GM18951 (cell line): ENCODE measurements at regions not wholly inside any gene's neighbourhood (a gene's known extent, or its start where the extent isn't known, plus 50 kb on each side); places are given as distances from the start of the nearest gene placed in this dataset.
"Not testable (repeated sequence)": the region's sequence is repeated elsewhere in the genome, so short reads cannot be mapped to it uniquely, and the experiment has no call there.

Experiments used
- POLR2A ChIP-seq: IDR thresholded peaks from 4 replicates; pipeline ENCODE4 v1.6.1; 2011; ENCODE audit warnings: mild to moderate bottlenecking; ENCODE audit not compliant: insufficient read length, insufficient read depth; ENCODE audit errors: extremely low read depth
- in situ Hi-C: fragments of 300-500 bp; cut with MboI; formaldehyde crosslinking; loops from one replicate; pipeline ENCODE4 v1.12.0; 2022; ENCODE audit warnings: low sequenced_read_pairs, mixed read lengths, inconsistent platforms; ENCODE audit not compliant: unreplicated experiment

DNA sequence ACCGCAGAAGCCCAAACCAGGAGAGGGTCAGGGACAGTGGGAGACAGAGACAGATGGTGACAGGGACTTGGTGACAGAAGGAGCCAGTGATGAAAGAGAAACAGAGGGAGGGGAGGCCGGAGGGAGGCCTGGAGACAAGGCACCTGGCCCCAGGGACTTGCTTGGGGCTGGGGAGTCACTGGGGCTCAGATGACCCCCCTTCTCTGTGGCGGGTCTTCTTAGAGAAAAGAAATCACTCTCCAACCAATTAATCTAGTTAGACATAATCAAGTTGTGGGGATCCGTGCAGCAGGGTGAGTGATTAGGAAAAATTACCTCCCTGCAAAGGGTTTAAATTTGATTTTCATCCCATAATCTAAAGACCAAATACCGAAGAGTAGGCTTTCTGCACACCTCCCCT, 519.8 kb downstream of the PTPRU start:
- no peak for TF ChIP-seq POLR2A
- in situ Hi-C loops = no loop called here

DNA sequence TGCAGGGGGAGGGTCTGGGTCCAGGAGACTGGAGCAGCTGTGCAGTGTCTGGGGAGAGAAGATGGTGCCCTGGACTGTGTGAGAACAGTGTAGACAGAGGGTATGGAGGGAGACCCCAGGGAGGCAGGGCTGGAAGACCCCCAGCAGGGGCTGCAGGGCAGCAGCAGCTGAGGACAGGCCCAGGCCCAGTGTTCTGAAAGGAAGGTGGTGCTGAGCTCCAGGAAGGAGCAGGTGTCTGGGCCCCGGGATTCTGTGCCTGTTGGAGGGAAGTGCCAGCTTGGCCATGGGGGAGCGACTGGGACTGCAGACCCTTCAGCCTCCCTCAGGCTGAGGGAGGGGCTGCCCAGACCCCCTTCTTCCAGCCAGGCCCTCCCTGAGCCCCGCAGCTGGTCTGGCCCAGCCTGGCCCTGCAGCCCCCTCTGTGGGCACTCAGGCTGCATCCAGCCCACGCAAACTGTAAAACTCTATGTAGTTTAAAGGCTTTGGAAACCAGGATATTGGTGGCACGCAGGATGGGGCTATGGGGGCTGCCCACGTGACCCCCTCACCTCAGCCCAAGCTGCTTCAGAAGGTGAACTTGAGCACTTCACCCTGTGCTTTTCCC, 519.2 kb downstream of the PTPRU start:
- in situ Hi-C loops = not testable (repeated sequence)

DNA sequence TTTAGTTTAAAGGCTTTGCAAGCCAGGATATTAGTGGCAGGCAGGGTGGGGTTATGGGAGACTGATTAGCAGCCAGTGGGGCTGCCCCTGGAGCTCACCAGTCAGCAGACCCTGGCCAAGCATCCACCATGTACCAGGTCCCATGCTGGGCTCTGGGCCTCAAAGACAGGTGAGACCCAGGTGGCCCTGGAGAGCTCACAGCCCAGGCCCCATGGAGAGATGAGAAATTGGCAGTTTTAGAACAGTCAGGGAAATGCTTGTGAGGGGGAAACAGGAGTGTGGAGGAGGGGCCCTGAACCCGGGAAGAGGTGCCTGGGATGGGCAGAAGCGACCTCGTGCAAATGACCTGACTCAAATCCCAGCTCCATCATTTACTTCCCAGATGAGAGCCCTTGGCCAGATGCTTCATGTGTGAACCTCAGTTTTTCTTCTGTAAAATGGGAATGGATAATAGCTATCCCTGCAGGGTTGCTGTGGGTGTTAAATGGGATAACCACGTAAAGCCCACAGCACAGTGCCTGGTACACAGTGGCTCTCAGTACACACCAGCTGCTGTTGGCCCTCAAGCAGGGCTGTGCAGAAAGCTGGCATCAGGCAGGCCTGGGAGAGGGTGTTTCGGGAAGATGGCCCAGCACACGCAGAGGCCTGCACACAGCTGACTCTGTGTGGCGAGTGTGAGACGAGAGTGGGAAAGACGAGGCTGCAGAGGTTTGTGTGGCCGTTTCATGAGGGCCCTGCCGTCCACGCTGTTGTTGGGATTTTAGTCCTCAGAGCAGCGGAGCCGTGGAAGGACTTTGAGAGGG, 518.5 kb downstream of the PTPRU start:
- TF ChIP-seq POLR2A = no peak
- in situ Hi-C loops = no loop called here

DNA sequence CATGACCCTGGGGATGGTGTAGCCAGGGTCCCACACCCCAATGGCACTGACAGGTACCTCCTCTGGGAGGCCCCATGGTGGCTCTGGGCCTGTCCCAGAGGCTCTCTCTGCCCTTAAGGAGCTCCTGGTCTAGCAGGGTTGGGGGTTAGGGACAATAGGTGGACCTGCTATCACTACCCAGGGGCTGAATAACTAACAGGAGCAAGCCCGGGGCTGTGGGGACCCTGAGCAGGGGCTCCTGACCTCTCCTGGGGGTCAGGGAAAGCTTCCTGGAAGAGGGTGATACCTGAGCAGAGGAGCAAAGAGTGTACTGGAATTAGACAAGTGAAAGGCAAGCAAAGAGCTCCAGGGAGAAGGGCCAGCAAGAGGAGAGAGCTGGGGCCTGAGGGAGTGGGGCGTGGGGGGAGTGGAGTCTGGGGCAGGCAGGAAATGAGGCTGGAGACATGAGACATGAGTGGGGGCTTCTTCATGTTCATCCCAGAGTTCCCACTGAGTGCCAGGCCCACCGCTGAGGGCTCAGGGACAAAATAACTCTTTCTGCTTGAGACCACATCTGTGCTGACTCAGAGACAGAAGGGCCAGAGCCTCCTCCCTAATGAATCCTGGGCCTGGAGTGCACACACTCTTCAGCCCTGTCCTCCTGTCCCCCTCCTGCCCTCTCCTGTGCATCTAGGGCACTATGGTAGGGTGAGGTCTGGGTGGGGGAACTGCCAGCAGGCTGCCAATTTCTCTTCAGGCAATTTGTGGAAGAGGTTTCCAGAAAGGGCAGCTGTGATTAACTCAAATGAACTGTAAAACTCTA, 517.6 kb downstream of the PTPRU start:
- no peak for TF ChIP-seq POLR2A
- in situ Hi-C loops = no loop called here

DNA sequence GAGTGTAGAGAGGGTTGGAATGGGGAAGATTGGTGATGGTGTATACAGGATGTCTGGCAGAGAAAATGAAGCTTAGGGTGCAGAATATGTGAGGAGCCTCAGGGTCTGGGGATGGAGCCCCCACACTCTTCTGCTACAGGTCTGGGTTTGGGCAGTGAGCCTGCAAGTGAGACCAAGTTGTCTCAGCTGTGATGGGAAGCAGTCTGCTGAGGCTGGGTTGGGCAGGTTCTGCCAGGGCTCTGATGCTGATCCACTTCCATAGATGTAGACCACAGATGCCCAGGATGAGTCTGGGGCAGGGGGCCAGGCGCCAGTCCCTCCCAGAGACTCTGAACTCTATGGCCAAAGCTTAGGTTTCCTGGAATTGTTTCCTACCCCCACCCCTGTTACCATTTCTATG, 516.9 kb downstream of the PTPRU start:
- in situ Hi-C loops = no loop called here
- no peak for TF ChIP-seq POLR2A

DNA sequence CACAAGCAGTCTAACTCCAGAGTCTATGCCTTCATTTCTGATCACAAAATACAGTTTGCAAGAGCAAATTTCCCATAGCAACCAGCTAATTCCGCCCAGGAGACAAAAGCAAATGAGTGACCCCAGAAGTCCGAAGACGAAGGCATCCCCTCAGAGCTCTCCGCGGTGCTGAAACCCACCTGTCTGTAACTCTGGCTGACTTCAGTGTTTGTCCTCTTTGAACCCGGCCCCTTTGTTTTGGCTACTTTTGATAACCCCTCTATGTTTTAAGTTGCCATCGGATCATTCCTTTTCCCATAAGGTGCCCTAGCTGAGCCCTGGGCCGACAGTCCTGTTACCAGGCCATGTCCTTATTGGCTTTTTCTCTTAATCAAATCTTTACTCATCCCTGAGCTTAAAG, 515.8 kb downstream of the PTPRU start:
- TF ChIP-seq POLR2A = no peak
- in situ Hi-C loops = no loop called here

DNA sequence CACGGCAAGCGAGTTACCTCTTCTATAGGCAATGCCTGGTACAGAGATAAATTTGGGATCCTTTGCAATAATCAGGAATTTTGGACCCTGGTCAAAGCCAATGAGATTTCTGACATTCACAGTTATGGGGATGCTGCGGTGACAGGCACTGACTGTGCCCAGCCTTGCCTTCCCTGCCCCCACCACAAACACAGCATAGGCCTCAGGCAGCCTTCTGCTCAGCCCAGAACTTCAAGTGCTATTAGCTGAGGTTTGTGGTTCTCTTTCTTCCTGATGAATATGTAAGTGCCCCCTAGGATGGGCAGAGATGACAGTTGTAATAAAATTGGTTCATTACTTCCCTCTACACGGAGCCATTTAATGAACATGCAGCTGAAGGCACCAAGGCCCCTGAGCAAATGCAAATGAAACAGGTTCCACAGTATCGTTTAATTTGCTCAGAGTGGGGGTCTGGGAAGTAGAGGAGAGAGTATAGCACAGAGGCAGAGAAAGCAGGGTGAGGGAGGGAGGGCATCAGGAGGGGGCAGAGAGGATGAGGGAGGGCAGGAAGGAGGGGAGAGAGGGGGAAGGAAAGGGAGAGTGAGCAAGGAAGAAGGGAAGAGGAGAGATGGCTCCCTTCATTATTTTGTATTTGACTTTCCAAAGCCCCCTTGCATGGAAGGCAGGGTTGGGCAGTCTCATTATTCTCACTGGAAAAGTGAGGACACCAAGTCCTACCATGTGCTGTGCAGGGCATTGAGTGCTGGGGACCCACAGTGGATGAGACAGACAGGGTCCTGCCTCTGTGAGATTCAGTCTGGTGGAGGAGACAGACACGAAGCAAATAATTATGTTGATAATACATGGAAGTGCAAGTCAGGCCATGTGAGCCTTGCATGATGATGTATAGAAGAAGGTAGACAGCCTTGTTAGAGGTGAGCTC, 513.0 kb downstream of the PTPRU start:
- in situ Hi-C loops = no loop called here
- TF ChIP-seq POLR2A = no peak

DNA sequence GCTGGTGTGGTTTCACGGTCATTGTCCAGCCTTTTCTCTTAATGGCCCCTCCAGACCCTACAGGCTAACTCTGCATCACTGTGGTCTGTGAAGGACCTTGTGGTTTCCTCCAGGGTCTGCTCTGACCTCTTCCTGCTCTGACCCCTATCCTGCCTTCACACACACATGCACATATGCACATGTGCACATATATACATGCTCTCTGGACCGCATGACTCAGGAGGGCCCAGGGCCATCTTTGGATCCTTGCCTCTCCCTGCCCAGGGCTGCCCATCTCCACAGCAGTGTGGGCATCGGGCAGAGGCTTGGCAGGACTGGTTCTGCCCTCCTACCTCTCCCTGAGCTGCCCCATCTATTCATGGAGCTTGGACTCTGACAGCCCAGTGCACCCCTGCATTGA, 510.9 kb downstream of the PTPRU start:
- in situ Hi-C loops = no loop called here
- no peak for TF ChIP-seq POLR2A

DNA sequence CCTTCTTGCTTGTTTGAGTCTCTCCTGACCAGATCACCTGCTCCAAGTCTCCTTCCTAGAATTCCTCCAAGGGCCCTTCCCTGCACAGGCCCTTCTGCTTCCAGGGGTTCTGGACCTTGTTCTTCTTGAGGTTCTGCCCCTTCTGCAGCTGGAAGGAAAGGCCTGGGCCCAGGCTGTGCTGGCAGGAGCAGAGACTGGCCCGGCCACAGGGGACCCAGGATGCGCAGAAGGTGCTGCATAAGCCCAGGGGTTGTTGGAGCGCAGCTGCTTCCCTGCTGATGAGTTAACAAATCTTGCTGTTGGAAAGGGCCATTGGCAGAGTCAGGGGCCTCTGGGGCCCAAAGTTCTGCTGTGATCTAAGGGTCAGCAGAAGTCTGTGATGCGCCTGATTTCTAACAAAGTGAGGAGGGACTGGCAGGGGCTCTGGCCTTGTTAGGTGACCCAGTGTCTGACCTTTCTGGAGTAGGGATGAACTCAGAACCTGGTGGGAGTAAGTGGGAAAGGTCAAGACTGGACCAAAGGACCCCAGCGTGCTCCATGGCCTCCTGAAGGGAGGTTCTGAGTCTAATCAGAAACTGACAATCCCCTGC, 509.8 kb downstream of the PTPRU start:
- in situ Hi-C loops = no loop called here
- no peak for TF ChIP-seq POLR2A

DNA sequence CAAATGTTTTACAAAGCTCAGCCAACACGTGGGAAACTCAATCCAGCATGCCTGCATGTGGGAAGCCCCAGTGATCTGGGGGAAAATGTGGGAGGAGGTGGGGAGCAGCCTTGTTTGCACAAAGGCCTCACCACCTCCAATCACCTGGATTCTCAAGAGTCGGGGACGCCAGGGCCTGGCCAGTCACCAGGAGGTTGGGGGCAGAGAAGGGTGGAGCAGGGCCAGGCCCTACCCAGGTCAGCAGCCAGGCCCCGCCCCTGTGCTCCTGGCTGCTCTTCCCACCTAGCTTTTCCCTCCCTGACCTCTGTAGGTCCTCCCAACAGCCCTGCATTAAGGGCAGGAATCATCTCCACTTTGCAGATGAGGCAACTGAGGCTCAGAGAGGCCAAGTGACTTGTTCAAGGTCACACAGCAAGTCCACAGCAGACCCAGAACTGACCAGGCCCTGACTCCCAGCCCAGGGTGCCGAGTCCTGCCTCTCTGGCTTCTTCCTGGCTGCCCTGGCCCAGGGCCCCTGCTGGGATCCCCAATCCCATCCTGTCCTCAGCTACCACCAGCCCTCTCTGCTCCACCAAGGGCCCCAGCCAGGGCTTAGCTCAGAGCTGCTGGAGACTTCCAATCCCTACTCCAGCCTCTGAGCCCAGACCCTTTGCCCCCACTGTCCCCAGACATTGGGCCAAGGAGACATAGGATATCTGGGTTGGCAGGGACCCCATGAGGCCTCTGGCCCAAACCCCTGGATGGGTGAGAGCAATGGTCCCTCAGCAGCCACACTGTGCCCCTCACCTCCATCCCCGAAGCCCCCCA, 508.6 kb downstream of the PTPRU start:
- no peak for TF ChIP-seq POLR2A
- in situ Hi-C loops = no loop called here

DNA sequence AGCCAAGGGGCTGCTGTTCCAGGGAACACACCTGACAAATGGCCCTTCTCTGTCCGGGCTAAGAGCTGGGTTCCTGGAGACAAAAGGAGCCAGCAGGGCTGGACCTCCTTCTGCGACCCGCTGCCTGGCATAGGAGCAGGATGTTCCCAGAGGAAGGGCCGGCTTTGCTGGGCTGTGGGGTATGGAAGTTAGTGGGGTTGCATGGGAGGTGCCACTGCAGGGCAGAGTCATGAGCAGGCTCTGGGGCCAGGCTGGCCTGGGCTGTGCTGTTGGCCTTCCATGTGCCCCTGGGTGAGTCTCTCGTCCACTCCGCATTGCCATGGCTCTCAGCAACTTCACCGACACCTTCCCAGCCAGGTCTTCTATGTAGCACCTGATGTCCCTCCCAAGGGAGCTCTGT, 507.6 kb downstream of the PTPRU start:
- in situ Hi-C loops = no loop called here
- no peak for TF ChIP-seq POLR2A

DNA sequence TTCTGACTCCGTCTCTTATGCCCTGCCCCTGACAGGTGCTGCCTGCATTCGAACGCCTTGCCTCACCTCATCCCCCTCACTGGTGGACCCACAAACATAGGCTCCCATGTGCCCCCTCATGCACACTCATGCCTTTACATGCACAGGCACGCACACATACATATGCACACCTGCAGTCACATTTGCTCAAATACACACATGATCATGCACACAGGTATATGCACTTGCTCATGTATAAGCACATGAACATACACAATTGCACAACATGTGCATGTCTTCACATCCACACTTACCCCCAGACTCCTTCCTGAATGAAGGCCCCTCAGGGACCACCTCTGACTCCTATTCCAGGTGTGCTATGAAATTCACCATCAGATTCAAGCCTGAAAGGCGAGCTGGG, 506.9 kb downstream of the PTPRU start:
- no peak for TF ChIP-seq POLR2A
- in situ Hi-C loops = no loop called here
